Fibroblast of peridontal ligament (primary cell): ENCODE measurements at regions not wholly inside any gene's neighbourhood (a gene's known extent, or its start where the extent isn't known, plus 50 kb on each side); places are given as distances from the start of the nearest gene placed in this dataset.

Experiments
- DNase-seq: peaks from one replicate; pipeline ENCODE4 v3.0.0-alpha.2; 2010; ENCODE audit errors: extremely low read depth

DNA sequence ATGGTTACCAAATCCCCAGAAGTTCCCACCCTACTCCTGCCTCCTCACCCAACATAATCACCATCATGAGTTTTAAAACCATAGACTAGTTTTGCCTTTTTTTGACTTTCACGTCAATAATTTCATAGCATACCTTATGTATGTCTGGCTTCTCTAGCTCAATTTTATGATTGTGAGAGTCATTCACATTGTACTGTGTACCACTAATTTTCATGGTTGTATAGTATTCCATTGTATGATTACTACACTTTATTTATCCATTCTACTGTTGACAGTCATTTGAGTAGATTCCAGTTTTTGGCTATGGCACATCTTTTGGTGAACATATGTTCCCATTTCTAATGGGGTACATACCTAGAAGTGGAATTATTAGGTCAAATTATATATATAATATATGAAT lies 195.3 kb upstream of the TCF21 start:
- no peak for DNase-seq

DNA sequence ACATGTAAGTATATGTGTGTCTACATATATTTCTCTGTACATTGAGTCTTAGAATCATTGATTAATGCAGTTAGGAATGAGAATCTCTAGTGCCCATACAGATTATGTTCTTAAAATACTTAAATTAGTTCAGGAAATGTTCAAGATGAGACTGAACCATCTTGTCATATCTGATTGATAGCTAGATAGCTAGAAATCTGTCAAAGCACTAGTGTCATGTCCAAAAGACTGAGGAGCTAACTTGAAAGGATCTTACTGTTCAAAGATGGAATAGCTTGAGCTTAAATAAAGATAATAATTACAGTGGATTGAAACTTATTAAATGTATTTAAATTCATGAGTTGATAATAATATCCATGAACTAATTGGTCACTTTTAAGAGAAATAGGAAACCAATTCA lies 191.7 kb upstream of the TCF21 start:
- no peak for DNase-seq

- peak; percentile 95 for DNase-seq
Observed at GRCh38 chr6:133697666-133698065, 191.2 kb upstream of the TCF21 start.

GRCh38 chr6:133698272-133698671 lies 190.6 kb upstream of the TCF21 start:
- DNase-seq, result no peak

GRCh38 chr6:133699741-133700385 lies 189.1 kb upstream of the TCF21 start:
- peak; percentile 38 for DNase-seq

DNA sequence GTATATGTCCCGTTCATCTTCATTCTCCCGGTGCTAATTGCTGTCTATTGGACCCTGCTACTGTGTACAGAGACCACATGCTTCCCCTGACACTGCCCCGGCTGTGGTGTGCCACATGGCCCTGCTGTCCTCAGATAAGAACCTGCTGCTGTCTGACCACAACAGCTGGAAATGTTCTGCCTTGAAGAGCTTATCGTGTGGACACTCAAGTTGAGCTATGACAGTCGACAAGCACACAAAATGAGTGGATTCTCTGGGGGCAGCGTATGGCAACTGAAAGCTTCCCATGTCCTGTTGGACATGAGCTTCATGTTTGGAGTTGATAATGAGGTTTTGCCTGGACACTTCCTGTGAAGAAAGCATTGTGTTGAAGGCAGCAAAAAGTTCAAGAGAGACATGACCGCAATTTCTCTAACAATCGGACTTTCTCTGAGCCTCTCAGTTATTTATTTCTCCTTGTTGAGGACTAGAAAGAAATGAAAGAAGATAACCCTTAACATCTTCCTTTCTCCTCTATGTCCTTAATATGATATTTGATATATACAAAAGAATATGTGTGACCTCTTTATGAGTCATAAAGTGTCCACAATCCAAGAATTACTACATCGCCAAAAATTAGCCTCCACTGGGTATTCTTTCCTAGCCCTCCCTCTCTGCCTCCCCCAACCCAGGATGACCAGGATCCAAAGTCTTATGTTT lies 187.1 kb upstream of the TCF21 start:
- DNase-seq, result peak; percentile 86

- peak; percentile 81 for DNase-seq
Observed at GRCh38 chr6:133704371-133704770, 184.5 kb upstream of the TCF21 start.

DNA sequence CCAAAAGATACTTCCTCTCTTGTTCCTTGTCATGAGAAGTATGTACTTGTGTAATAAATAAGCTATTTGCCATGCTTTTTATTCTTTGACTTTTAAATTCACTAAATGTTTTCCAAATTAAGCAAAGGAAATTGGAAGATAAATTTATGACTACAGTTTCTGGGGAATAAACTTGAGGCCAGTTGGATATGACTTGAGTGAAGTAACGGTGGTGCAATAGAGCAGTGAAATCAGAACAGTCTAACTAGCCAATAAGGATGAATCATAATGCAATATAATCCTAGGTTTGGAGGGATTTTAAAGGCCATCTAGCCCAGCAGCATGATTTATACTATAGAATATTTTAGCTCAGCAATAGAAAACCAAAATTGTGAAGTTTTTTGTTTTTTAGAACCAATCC lies 183.8 kb upstream of the TCF21 start:
- peak; percentile 98 for DNase-seq

GRCh38 chr6:133705731-133706130 lies 183.2 kb upstream of the TCF21 start:
- DNase-seq, result peak; percentile 58

DNA sequence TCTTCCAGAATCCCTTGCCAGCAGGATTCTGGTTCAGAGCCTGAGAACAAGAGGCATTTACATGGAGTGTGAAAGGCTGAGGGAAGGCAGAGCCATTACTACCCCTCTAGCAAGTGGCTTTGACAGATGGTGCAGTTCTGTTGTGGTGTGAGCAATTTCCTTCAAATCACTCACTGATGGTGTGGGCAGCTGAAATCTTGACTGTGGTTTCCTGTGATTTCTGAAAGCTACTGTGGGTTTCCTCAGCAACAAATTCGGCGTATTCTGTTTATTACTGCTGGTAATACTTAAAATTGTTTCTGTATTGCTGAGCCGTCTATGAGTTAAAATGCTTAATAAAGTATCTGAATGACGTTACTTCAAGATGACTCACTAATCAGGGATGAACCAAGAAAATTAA lies 181.5 kb upstream of the TCF21 start:
- DNase-seq, result peak; percentile 97

DNA sequence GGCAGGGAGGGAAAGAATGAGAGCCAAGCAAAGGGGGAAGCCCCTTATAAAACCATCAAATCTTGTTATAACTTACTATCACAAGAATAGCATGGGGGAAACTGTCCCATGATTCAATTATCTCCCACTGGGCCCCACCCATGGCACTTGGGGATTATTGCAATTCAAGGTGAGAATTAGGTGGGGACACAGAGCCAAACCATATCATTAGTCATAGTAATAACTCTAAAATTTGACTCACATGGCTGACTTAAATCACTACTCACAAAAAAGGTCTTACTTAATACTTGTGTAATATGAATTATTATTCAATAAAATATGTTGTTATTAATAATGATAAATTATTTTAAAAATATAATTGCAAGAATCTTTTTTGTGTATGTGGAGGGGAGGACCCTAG lies 178.1 kb upstream of the TCF21 start:
- no peak for DNase-seq

GRCh38 chr6:133715270-133715669 lies 173.6 kb upstream of the TCF21 start:
- DNase-seq, result no peak

DNA sequence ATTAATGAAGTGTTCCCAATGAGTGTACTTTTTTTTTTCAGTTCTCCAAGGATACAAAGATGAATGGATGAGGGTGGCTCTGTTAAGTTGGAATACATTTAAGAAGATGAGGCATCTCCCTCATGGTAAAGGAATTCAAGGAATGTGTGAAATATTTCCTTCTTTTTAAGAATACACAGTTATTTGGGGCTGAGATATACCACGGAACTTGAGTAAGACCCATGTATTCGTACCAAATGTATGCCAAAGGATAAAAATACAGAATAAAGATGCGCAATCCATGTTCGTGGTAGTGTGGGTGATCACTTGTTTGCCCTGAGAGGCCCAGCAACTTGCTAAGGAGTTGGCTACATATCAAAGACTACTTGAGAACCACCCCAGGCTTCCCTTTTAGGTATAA lies 164.2 kb upstream of the TCF21 start:
- peak; percentile 49 for DNase-seq

DNA sequence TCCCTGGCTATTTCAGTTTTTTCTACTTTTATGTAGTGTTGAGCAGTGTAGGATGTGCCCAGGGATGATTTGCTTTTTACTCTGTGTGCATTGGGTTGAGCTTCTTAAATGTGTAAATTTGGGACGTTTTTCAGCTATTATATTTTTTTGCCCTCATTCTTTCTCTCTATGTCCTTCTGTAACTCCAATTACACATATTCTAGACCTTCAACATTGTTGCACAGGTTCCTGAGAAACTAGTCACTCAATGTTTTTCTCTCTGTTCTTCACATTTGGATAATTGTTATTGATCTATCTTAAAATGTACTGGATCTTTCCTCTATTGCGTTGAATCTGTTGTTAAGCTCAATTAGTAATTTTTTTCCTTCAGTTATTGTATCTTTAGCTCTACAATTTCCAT lies 162.7 kb upstream of the TCF21 start:
- no peak for DNase-seq

GRCh38 chr6:133730881-133731280 lies 158.0 kb upstream of the TCF21 start:
- DNase-seq, result no peak

- no peak for DNase-seq
Observed at GRCh38 chr6:133740218-133740617, 148.7 kb upstream of the TCF21 start.

- DNase-seq, result peak; percentile 45
Observed at GRCh38 chr6:133740816-133741215, 148.1 kb upstream of the TCF21 start.

DNA sequence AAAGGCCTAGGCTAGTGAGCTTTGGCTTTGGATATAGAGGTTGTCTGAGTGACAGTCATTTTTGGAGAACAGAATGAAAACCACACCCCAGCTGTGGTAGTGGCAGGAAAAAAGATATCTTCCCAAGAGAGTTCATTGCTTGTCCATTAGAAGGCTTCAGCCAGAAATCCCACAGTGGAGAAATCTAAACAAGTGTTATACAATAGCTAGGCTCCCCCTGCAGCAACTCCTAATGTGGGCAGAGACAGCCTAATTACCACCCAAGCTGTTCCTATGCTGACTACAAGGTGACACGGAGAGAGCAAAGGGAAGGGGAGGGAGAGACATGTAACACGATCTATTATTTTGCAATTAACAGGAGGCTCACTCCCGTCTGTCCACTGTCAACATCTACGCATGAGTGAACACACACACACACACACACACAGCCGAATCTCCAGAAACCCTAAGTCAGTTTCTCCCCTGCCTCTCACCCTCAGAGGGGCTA lies 147.5 kb upstream of the TCF21 start:
- DNase-seq, result peak; percentile 67

DNA sequence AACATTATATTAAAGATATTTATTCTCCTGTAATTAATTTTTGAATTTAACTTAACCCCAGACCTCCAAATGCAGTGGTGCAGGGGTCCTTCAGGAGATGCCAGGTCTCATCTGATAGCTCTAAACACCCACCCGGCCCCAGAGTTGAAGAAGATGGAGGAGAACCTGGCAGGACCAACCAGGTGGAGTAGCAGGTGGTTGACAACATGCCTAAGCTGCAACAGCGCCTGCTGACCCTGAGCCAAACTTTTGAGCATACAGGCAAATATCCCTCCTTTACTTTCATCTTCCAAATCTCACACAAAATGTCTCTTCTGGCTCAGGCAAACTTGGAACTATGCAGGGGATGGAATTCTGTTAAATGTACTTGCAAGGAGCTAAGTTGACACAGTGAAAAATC lies 145.3 kb upstream of the TCF21 start:
- no peak for DNase-seq

- no peak for DNase-seq
Observed at GRCh38 chr6:133746417-133746770, 142.5 kb upstream of the TCF21 start.

DNA sequence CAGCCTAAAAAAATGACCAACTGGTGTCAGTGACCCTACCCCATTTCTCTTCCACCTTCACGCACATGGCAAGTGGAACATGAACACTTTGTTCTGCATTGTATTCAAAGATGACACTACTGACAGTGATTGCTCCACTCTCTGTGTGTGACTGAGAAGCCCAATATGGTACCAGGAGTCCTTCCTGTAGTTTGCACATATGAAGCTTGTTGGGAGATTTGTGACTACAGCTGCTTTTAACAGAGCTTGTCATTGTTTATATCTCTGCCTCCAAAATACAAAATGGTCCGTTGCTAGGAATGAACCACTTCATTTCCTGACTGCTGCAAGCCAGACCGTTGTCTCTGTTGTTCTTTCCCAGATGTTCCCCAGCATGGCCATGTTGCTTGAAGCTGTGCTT lies 140.3 kb upstream of the TCF21 start:
- DNase-seq, result peak; percentile 56

DNA sequence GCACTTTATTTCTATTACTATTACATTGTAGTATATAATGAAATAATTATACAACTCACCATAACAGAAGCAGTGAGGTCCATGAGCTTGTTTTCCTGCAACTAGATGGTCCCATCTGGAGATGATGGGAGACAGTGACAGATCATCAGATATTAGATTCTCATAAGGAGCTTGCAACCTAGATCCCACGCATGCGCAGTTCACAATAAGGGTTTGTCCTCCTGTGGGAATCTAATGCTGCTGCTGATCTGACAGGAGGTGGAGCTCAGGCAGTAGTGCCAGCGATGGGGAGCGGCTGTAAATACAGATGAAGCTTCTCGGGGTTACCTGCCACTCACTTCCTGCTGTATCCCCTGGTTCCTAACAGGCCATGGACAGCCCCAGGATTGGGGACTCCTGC lies 139.5 kb upstream of the TCF21 start:
- DNase-seq, result no peak

GRCh38 chr6:133752129-133752528 lies 136.8 kb upstream of the TCF21 start:
- DNase-seq, result no peak

GRCh38 chr6:133753756-133754155 lies 135.2 kb upstream of the TCF21 start:
- DNase-seq, result no peak
